Astrocyte (in vitro differentiated cells and primary cell): ENCODE measurements at regions not wholly inside any gene's neighbourhood (a gene's known extent, or its start where the extent isn't known, plus 50 kb on each side); places are given as distances from the start of the nearest gene placed in this dataset.

Experiments used
- DNase-seq: peaks from one replicate; pipeline ENCODE4 v3.0.0-alpha.2; 2010; ENCODE audit warnings: low read depth
- FAIRE-seq: peaks from 2 replicates; lab custom pipeline; 2011; peaks lifted over from hg19 to GRCh38; lab: Jason Lieb, UNC
- H2AFZ ChIP-seq: 2 replicates; pipeline ENCODE4 v1.6.0; 2012; ENCODE audit warnings: low read depth, low read length, inconsistent platforms
- H3K27ac ChIP-seq: 2 replicates; pipeline ENCODE4 v1.5.1; 2011; ENCODE audit warnings: low read depth, low read length, inconsistent platforms
- H3K27me3 ChIP-seq: 2 replicates; pipeline ENCODE4 v1.6.0; 2011; ENCODE audit warnings: low read length, inconsistent platforms; ENCODE audit not compliant: insufficient read depth
- H3K36me3 ChIP-seq: 2 replicates; pipeline ENCODE4 v1.5.1; 2011; ENCODE audit warnings: low read length, inconsistent platforms; ENCODE audit not compliant: insufficient read depth
- H3K4me1 ChIP-seq: 2 replicates; pipeline ENCODE4 v1.5.1; 2011; ENCODE audit warnings: low read length, inconsistent platforms; ENCODE audit not compliant: insufficient read depth
- H3K4me2 ChIP-seq: 2 replicates; pipeline ENCODE4 v1.6.0; 2012; ENCODE audit warnings: low read length, inconsistent platforms
- H3K4me3 ChIP-seq: 2 replicates; pipeline ENCODE4 v1.5.1; 2011; ENCODE audit warnings: low read depth, mild to moderate bottlenecking, low read length, inconsistent platforms; ENCODE audit not compliant: insufficient read depth
- H3K79me2 ChIP-seq: 2 replicates; pipeline ENCODE4 v1.6.0; 2012; ENCODE audit warnings: mild to moderate bottlenecking, low read length, inconsistent platforms; ENCODE audit not compliant: insufficient read depth
- H3K9ac ChIP-seq: 2 replicates; pipeline ENCODE4 v1.6.0; 2012; ENCODE audit warnings: mild to moderate bottlenecking, low read length, inconsistent platforms
- H3K9me3 ChIP-seq: 2 replicates; pipeline ENCODE4 v1.5.1; 2012; ENCODE audit warnings: low read depth, mild to moderate bottlenecking, low read length, inconsistent platforms; ENCODE audit not compliant: insufficient read depth
- H4K20me1 ChIP-seq: 2 replicates; pipeline ENCODE4 v1.6.0; 2012; ENCODE audit warnings: low read length, inconsistent platforms; ENCODE audit not compliant: insufficient read depth
- H3K27ac Mint-ChIP-seq: one replicate; pipeline ENCODE4 v1.8.0; 2021; ENCODE audit warnings: mild to moderate bottlenecking, mixed read lengths; ENCODE audit not compliant: unreplicated experiment
- H3K27me3 Mint-ChIP-seq: one replicate; pipeline ENCODE4 v1.8.0; 2021; ENCODE audit warnings: low read depth, mixed read lengths; ENCODE audit not compliant: unreplicated experiment
- H3K36me3 Mint-ChIP-seq: one replicate; pipeline ENCODE4 v1.8.0; 2021; ENCODE audit warnings: low read depth, mixed read lengths; ENCODE audit not compliant: unreplicated experiment
- H3K4me1 Mint-ChIP-seq: one replicate; pipeline ENCODE4 v1.8.0; 2021; ENCODE audit warnings: low read depth, mixed read lengths; ENCODE audit not compliant: unreplicated experiment
- H3K4me3 Mint-ChIP-seq: one replicate; pipeline ENCODE4 v1.8.0; 2021; ENCODE audit warnings: mild to moderate bottlenecking, moderate library complexity, mixed read lengths; ENCODE audit not compliant: unreplicated experiment
- H3K9me3 Mint-ChIP-seq: one replicate; pipeline ENCODE4 v1.8.0; 2021; ENCODE audit warnings: mild to moderate bottlenecking, mixed read lengths; ENCODE audit not compliant: unreplicated experiment
- CTCF ChIP-seq: IDR thresholded peaks from 2 replicates; pipeline ENCODE4 v1.5.1; 2011; ENCODE audit warnings: low read depth, mild to moderate bottlenecking, inconsistent platforms, low read length, moderate library complexity; ENCODE audit not compliant: insufficient read depth
- EZH2 ChIP-seq: IDR thresholded peaks from 2 replicates; pipeline ENCODE4 v1.6.1; 2012; ENCODE audit warnings: mild to moderate bottlenecking, low read length, inconsistent platforms; ENCODE audit not compliant: insufficient read depth

DNA sequence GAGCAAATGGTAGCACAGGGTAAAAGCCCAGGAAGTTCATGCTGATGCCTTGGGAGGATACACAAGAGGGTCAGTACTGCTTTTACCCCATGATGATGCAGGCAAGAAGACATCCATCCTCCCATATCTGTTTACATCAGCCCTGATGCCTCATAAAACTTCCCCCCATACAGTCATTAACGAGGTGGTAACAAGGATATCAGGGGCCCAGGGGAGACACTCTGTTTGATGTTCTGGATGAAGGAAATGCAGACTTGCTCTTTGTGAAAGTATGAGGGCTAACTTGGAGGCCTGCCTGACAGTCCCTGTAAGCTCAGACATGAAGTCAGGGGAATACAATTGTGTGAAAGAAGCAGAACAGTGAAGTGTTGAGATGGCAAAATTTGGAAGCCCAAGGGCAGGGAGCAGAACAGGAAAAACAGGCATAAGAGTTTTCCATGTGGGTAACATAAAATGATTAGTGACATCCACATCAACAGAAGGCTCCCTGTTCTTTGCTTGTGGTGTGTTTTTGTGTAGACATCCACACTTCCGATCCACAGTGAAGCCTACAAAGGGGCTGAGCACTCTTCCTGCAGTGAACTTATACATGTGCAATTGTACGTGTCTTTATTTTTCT, 813.4 kb downstream of the MAFB start:
- Mint-ChIP-seq H3K4me1 (peaks cover 31% of the 10 kb centered on the region), H3K9me3 (no peaks in the 10 kb centered on the region), H3K36me3 (no peaks in the 10 kb centered on the region), H3K27ac (no peak overlapping the region), H3K4me3 (no peak overlapping the region), H3K27me3 (no peaks in the 10 kb centered on the region)
- Histone ChIP-seq H3K4me1 (peaks cover 7% of the 10 kb centered on the region), H3K27me3 (no peaks in the 10 kb centered on the region), H3K27ac (no peak overlapping the region), H3K79me2 (no peaks in the 10 kb centered on the region), H3K36me3 (no peaks in the 10 kb centered on the region), H3K4me3 (no peak overlapping the region), H2AFZ (no peak overlapping the region), H4K20me1 (no peaks in the 10 kb centered on the region), H3K4me2 (no peak overlapping the region), H3K9ac (no peak overlapping the region), H3K9me3 (no peaks in the 10 kb centered on the region)
- FAIRE-seq = no peak
- TF ChIP-seq EZH2 (no peak), CTCF (no peak)
- DNase-seq = no peak

GRCh38 chr20:39874049-39874893, 814.8 kb downstream of the MAFB start:
- no peak overlapping the region for H3K4me3 ChIP-seq
- TF ChIP-seq EZH2 = no peak
- TF ChIP-seq CTCF = peak; percentile 79
- no peaks in the 10 kb centered on the region for H4K20me1 ChIP-seq
- H3K9me3 ChIP-seq = no peaks in the 10 kb centered on the region
- no peaks in the 10 kb centered on the region for H3K9me3 Mint-ChIP-seq
- no peak overlapping the region for H3K4me3 Mint-ChIP-seq
- peak; percentile 68 for DNase-seq
- no peak overlapping the region for H3K4me2 ChIP-seq
- no peaks in the 10 kb centered on the region for H3K79me2 ChIP-seq
- no peaks in the 10 kb centered on the region for H3K27me3 ChIP-seq
- H3K36me3 ChIP-seq = no peaks in the 10 kb centered on the region
- H3K27ac Mint-ChIP-seq = no peak overlapping the region
- peaks cover 7% of the 10 kb centered on the region for H3K4me1 ChIP-seq
- no peak overlapping the region for H2AFZ ChIP-seq
- H3K27me3 Mint-ChIP-seq = no peaks in the 10 kb centered on the region
- no peak overlapping the region for H3K9ac ChIP-seq
- H3K4me1 Mint-ChIP-seq = peaks cover 28% of the 10 kb centered on the region
- no peak overlapping the region for H3K27ac ChIP-seq
- FAIRE-seq = no peak
- no peaks in the 10 kb centered on the region for H3K36me3 Mint-ChIP-seq

DNA sequence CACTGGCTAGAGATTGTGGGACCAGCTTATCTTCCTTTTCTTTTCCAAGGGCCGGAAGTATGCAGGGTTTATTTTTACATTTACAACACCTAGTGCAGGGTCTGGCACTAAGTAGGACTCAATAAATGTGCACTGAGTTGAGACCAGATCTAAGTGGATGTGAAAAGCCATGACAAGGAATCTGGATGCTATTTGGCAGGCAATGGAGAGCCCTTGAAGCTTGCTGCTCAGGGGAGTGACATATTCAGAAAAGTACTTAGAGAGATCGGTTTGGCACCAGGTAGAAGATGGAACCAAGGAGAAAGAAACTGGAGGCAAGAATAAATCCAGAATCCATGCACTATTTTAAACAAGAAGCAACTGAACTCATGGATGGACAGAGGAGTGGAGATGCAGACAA, 815.8 kb downstream of the MAFB start:
- Histone ChIP-seq H3K79me2 (no peaks in the 10 kb centered on the region), H3K36me3 (no peaks in the 10 kb centered on the region), H3K27me3 (no peaks in the 10 kb centered on the region), H3K4me2 (no peak overlapping the region), H3K27ac (no peak overlapping the region), H3K4me3 (no peak overlapping the region), H3K9me3 (no peaks in the 10 kb centered on the region), H3K4me1 (peaks cover 7% of the 10 kb centered on the region), H4K20me1 (no peaks in the 10 kb centered on the region), H3K9ac (no peak overlapping the region), H2AFZ (no peak overlapping the region)
- Mint-ChIP-seq H3K27ac (no peak overlapping the region), H3K9me3 (peaks cover 2% of the 10 kb centered on the region), H3K36me3 (no peaks in the 10 kb centered on the region), H3K27me3 (no peaks in the 10 kb centered on the region), H3K4me3 (no peak overlapping the region), H3K4me1 (peaks cover 18% of the 10 kb centered on the region)
- TF ChIP-seq CTCF (no peak), EZH2 (no peak)
- FAIRE-seq (no peak), DNase-seq (no peak)
